Left hindlimb (tissue), 1 donor: ENCODE measurements at regions not wholly inside any gene's neighbourhood (a gene's known extent, or its start where the extent isn't known, plus 50 kb on each side); places are given as distances from the start of the nearest gene placed in this dataset.
"Not testable (repeated sequence)": the region's sequence is repeated elsewhere in the genome, so short reads cannot be mapped to it uniquely, and the experiment has no call there.

Source experiments
- DNase-seq: peaks from one replicate; pipeline ENCODE4 v3.0.0-alpha.2; 2018

- DNase-seq, result no peak
Observed at GRCh38 chr21:20020026-20020425, 978.2 kb upstream of the NCAM2 start.

DNA sequence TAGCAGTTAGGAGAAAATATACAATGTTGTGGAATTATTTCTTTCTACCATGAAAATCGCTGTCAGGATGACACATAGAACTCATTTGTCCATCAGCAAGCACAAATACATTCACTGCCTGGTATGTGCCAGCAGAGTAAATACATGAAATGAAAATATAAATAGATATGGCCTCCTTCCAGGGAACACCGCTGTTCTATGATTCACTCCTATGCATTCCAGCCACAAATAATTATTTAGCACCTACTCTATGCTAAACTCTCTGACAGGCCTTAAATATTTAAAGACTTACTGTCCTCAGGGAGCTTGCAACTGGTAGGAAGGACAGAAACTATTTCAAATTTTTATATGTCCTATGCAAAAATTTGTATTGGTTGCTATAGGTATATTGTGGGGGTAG lies 975.0 kb upstream of the NCAM2 start:
- DNase-seq, result no peak

DNA sequence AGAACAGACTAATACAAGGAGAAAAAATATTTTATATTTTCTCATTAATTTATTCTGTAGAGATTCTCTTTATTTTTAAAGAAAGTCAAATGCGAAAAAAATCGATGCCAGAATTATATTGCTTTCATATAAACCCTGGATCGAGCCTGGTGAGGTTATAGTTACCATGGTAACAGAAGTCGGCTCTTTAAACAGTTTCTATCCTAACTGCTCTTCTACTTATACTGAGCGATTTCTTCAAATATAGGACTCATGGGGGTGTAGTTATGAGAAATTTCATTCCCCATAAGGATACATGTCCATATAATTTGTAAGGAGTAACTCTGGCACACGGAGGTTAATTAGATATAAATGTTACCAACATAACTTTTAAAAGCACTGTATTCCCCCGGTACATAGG lies 973.5 kb upstream of the NCAM2 start:
- no peak for DNase-seq

- DNase-seq, result no peak
Observed at GRCh38 chr21:20026543-20026942, 971.7 kb upstream of the NCAM2 start.

DNA sequence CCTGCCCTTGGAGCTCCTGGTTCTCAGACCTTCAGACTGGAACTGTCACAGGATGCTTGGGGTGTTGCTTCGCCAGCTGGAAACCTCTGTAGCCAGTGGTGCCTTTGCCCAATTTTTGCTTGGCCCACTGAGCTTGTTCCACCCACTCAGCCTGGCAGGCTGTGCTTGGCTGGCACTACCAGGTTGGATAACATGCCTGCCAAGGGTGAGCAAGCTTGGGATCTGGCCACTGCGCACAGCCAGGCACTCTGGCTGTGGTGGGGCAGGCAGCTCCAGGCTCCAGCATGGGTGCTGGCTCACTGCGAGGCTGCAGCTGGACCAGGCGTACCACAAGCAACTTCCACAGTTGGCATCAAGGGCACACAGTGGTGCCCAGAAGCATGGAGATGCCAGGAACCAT lies 967.8 kb upstream of the NCAM2 start:
- DNase-seq, result no peak

GRCh38 chr21:20031807-20032206 lies 966.4 kb upstream of the NCAM2 start:
- no peak for DNase-seq

DNA sequence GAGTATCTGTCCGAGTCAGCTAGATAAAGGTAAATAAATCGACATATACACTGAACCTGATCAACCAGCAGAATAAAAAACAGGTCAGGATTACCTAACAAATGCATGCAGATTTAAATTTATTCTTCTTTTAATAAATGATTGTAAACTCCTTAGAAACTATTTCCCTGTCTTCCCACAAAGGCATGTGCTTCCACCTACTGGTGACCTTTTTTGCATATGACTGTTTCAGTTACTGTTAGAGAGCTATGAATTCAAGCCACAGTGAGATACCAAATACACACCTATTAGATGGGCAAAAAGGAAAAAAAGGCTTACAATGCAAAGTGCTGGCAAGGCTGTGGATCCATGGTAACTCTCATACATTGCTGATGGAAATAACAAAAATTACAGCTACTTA lies 957.4 kb upstream of the NCAM2 start:
- no peak for DNase-seq

DNA sequence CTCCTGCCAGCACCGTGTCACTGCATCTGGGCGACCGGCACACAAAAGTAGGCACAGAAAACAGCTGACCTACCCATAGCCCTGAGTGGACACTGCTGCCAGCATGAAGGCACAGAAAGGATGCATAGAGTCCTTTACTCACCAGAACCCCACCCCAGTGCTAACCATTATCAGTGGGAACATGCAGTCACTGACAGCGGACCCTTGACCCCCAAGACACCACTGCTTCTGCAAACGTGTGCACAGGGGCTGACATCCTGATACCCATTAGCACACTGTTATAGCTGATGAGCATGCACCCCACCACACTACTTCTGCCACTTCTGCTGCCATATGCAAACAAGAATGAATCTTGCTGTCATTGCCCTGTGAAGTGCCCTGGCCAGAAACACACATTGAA lies 953.0 kb upstream of the NCAM2 start:
- no peak for DNase-seq

- DNase-seq, result not testable (repeated sequence)
Observed at GRCh38 chr21:20048130-20048837, 949.9 kb upstream of the NCAM2 start.

- no peak for DNase-seq
Observed at GRCh38 chr21:20083336-20083735, 914.9 kb upstream of the NCAM2 start.

DNA sequence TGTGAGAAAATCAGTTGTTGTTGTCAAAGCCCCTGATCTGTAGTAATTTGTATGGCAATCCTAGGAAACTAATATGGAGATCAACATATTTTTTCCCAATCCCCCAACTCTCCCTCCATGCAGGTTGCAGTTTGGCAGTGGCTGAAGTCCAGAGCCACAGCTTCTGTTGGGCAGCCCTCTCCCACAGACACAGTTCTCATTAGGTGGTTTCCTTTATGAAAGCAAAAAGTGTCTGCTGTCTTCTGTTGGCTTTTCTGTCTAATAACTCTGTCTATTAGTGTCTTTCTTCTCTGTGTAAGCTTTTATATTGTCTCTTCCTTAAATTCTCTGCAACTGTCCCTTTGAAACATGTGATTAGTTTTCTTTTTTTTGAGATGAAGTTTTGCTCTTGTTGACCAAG lies 914.3 kb upstream of the NCAM2 start:
- no peak for DNase-seq

GRCh38 chr21:20086508-20086907 lies 911.7 kb upstream of the NCAM2 start:
- no peak for DNase-seq

- no peak for DNase-seq
Observed at GRCh38 chr21:20106368-20106767, 891.8 kb upstream of the NCAM2 start.

DNA sequence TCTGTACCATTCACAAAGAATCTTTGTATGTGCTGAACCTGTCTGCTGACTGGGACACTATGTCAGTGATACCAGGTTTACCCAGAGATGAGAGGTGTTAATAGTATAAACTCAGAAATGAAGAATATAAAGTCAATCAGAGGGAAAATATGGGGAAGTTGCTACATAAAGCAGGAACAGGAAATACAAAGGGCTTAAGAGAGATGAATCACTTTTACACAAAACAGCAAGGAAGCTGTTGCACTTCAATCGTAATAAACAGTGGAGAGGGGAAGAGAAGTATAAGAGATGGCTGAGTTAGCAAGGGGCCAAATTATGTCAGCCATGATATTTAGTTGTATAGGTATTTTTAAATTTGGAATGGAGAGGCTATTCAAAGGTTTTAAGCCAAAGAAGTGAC lies 890.2 kb upstream of the NCAM2 start:
- DNase-seq, result no peak

DNA sequence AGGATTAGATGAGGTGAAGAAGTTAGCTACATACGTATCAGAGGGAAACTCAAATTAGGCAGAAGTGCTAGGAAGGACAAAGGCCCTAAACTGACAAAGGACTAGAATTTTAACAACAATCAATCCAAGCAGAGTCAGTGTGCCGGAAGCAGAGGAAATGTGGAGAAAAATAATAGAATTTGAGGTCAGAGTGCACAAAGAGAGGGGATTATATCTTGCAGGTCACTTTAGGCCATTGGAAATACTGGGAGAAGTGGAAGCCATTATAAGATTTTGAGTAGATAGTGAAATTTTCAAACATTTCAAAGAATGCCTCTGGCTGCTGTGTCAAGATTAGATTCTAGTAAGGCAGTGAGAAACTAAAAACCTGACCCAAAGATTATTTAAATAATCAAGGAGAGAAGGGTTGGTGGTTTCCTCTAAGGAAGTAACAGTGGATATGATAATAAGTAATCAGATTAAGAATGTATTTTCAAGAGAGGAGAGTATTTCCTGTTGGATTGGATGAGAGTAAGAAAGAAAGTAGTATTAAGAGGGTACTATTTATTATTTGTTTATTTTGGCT lies 889.2 kb upstream of the NCAM2 start:
- no peak for DNase-seq

DNA sequence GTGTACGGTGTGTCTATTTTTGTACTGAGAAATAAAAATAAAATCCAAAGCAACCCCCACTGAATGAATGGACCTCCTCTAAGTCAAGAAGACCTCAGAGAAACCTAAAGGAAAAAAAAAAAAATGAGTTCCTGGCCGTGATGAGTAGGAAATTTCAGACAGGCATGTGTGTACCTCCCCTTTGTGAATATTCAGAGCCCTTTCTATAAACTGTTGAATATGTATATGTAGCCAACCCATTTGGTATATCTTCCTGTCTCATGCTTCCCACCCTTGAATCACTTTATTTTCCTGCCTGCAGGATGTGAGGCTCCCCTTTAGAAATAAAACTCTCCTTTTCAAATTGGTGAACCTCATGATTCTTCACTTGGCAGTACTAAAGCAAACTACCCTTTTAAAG lies 887.8 kb upstream of the NCAM2 start:
- DNase-seq, result no peak

GRCh38 chr21:20151741-20152140 lies 846.5 kb upstream of the NCAM2 start:
- peak; percentile 28 for DNase-seq

DNA sequence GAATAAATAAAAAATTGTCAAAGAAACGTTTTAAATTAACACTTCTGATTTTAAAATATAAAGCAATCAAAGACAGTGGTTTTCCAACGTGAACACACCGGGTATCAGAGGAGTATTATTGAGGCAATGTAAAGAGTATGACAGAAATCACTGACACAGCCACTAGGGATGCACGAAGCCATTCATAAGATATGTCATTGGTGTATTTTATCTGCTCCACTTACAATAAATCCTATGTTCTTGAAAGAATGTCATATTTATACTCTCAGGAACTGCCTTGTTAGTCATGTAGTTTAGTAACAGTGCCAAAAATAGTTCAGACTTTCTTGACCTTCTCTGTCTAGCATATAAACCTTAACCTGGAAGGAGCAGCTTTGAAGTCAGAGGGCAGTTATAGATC lies 835.0 kb upstream of the NCAM2 start:
- no peak for DNase-seq

- no peak for DNase-seq
Observed at GRCh38 chr21:20167059-20167458, 831.1 kb upstream of the NCAM2 start.

GRCh38 chr21:20169812-20170576 lies 828.2 kb upstream of the NCAM2 start:
- no peak for DNase-seq

GRCh38 chr21:20186186-20186585 lies 812.0 kb upstream of the NCAM2 start:
- no peak for DNase-seq

DNA sequence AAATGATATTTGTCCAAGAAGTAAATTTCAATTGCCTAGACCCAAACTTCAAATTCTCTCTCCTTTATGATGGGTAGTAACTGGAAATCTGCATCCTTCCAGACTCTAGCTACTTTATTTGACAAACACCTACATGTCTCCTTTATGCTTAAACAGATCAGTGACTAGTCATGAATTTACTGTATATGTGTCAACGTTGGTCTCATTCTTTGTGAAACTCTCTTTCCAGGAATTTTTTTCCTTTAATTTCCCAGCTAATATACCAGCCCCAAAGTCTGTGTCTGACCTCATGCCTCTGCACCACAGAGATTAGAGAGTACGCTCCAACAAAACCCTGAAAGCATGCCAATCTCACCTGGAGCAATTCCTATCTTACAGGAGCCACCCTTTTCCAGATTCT lies 811.2 kb upstream of the NCAM2 start:
- no peak for DNase-seq

DNA sequence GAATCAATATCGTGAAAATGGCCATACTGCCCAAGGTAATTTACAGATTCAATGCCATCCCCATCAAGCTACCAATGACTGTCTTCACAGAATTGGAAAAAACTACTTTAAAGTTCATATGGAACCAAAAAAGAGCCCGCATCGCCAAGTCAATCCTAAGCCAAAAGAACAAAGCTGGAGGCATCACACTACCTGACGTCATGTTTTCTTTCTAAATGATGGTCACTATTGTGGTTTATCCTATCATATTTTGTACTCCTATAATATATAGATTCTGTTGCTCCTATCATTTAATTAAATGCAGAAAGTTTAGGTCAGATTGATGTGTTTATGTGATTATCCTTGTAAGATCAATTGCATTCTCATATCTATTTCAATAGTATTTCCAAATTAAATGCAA lies 796.9 kb upstream of the NCAM2 start:
- not testable (repeated sequence) for DNase-seq

DNA sequence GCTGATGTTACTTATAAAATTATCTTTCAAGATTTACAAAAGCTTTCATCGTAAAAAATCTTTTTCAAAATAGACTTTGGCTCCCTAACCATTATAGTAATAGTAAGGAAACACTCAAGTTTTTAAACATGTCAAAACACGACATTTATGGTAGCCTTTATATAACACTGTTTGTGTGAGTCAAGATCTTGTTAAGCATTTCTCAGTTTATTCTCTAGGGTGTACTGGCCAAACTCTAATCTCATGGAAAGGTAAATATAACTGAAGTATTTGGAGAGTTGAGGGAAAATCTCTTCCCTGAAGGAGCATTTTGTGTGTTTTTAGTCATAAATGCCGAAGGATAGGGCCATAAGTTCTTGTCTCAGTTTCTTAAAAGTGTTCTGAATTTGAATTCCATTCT lies 790.9 kb upstream of the NCAM2 start:
- DNase-seq, result no peak
